KMS-11 (cell line): ENCODE measurements at regions not wholly inside any gene's neighbourhood (a gene's known extent, or its start where the extent isn't known, plus 50 kb on each side); places are given as distances from the start of the nearest gene placed in this dataset.

Source experiments
- H2AFZ ChIP-seq: fragments of 200-600 bp; sonication (generic); 2 replicates; pipeline ENCODE4 v1.6.1; 2016; ENCODE audit warnings: antibody characterized with exemption, mixed run types, low read depth
- H3K27ac ChIP-seq: fragments of 200-600 bp; sonication (generic); 2 replicates; pipeline ENCODE4 v1.6.1; 2016; ENCODE audit warnings: mild to moderate bottlenecking, mixed run types
- H3K27me3 ChIP-seq: fragments of 200-600 bp; sonication (generic); 2 replicates; pipeline ENCODE4 v1.6.1; 2017; ENCODE audit warnings: mild to moderate bottlenecking, low read depth, mixed run types, moderate library complexity; ENCODE audit not compliant: insufficient read depth
- H3K36me3 ChIP-seq: fragments of 200-600 bp; sonication (generic); 2 replicates; pipeline ENCODE4 v1.6.1; 2017; ENCODE audit warnings: mild to moderate bottlenecking, mixed run types; ENCODE audit not compliant: insufficient read depth
- H3K4me1 ChIP-seq: fragments of 200-600 bp; sonication (generic); 2 replicates; pipeline ENCODE4 v1.6.1; 2016; ENCODE audit warnings: mild to moderate bottlenecking, low read depth, mixed run types; ENCODE audit not compliant: poor library complexity, severe bottlenecking
- H3K4me2 ChIP-seq: fragments of 200-600 bp; sonication (generic); 2 replicates; pipeline ENCODE4 v1.7.0; 2016; ENCODE audit warnings: mild to moderate bottlenecking, mixed run types
- H3K4me3 ChIP-seq: fragments of 200-600 bp; sonication (generic); IDR thresholded peaks from 2 replicates; pipeline ENCODE4 v1.6.1; 2017; ENCODE audit warnings: low read depth, low read length, mixed read lengths; ENCODE audit not compliant: insufficient read depth
- H3K79me2 ChIP-seq: fragments of 200-600 bp; sonication (generic); 2 replicates; pipeline ENCODE4 v1.6.1; 2016; ENCODE audit warnings: low read depth, mixed run types; ENCODE audit not compliant: insufficient read depth
- H3K9ac ChIP-seq: fragments of 200-600 bp; sonication (generic); 2 replicates; pipeline ENCODE4 v1.6.1; 2016; ENCODE audit warnings: mild to moderate bottlenecking, mixed run types
- H4K20me1 ChIP-seq: fragments of 200-600 bp; sonication (generic); 2 replicates; pipeline ENCODE4 v1.6.1; 2016; ENCODE audit warnings: mild to moderate bottlenecking, mixed run types; ENCODE audit not compliant: insufficient read depth
- CTCF ChIP-seq: fragments of 200-600 bp; sonication (generic); conservative IDR thresholded peaks from 2 replicates; pipeline ENCODE4 v1.6.1; 2017; ENCODE audit warnings: low read depth, mild to moderate bottlenecking, antibody characterized with exemption, low read length, moderate library complexity, mixed read lengths

- Histone ChIP-seq H4K20me1 (no peaks in the 10 kb centered on the region), H3K27ac (no peak overlapping the region), H3K9ac (no peak overlapping the region), H3K36me3 (no peaks in the 10 kb centered on the region), H3K4me3 (no peak overlapping the region), H2AFZ (no peak overlapping the region), H3K4me2 (no peak overlapping the region), H3K4me1 (no peaks in the 10 kb centered on the region), H3K79me2 (no peaks in the 10 kb centered on the region), H3K27me3 (no peaks in the 10 kb centered on the region)
- no peak for TF ChIP-seq CTCF
Observed at GRCh38 chr6:140980265-140980887, 1152.3 kb upstream of the GJE1 start.

GRCh38 chr6:140979642-140980091 lies 1153.1 kb upstream of the GJE1 start:
- Histone ChIP-seq H2AFZ (no peak overlapping the region), H3K27me3 (no peaks in the 10 kb centered on the region), H3K27ac (no peak overlapping the region), H3K36me3 (no peaks in the 10 kb centered on the region), H4K20me1 (no peaks in the 10 kb centered on the region), H3K4me3 (no peak overlapping the region), H3K9ac (no peak overlapping the region), H3K4me1 (no peaks in the 10 kb centered on the region), H3K79me2 (no peaks in the 10 kb centered on the region), H3K4me2 (no peak overlapping the region)
- no peak for TF ChIP-seq CTCF

GRCh38 chr6:140977403-140977802 lies 1155.3 kb upstream of the GJE1 start:
- Histone ChIP-seq H3K36me3 (no peaks in the 10 kb centered on the region), H3K4me3 (no peak overlapping the region), H3K4me1 (no peaks in the 10 kb centered on the region), H3K79me2 (no peaks in the 10 kb centered on the region), H2AFZ (no peak overlapping the region), H4K20me1 (no peaks in the 10 kb centered on the region), H3K27ac (no peak overlapping the region), H3K9ac (no peak overlapping the region), H3K4me2 (no peak overlapping the region), H3K27me3 (no peaks in the 10 kb centered on the region)
- TF ChIP-seq CTCF, result no peak

DNA sequence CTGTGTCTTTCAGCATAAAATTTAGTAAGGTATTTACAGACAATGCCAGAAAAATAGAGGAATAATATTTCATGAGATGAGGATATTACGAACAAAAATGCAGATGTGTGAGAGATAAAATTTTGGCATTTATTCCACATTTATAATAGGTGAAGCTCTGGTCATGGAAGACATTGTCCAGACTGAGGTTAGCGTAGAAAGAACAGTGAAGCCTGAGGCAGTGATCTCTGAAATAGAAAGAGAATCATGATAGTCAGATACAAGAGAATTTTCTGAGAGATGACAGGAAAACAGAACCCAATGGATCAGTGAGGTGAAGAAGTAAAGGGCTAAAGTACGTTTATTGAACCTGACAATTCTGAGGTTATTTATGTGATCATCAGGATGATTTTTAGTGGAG lies 1155.9 kb upstream of the GJE1 start:
- no peaks in the 10 kb centered on the region for H4K20me1 ChIP-seq
- no peak for TF ChIP-seq CTCF
- H3K4me3 ChIP-seq, result no peak overlapping the region
- no peaks in the 10 kb centered on the region for H3K4me1 ChIP-seq
- H3K79me2 ChIP-seq, result no peaks in the 10 kb centered on the region
- no peak overlapping the region for H2AFZ ChIP-seq
- H3K9ac ChIP-seq, result no peak overlapping the region
- H3K27ac ChIP-seq, result no peak overlapping the region
- H3K27me3 ChIP-seq, result no peaks in the 10 kb centered on the region
- H3K36me3 ChIP-seq, result no peaks in the 10 kb centered on the region
- no peak overlapping the region for H3K4me2 ChIP-seq
